OCI-LY7 (cell line): ENCODE measurements at regions not wholly inside any gene's neighbourhood (a gene's known extent, or its start where the extent isn't known, plus 50 kb on each side); places are given as distances from the start of the nearest gene placed in this dataset.

ENCODE experiments used
- EZH2phosphoT487 ChIP-seq: fragments of 200-600 bp; sonication (generic); IDR thresholded peaks from 2 replicates; pipeline ENCODE4 v1.6.1; 2018; ENCODE audit warnings: low read depth, borderline replicate concordance, mild to moderate bottlenecking, mixed run types, antibody characterized with exemption, low read length, moderate library complexity, mixed read lengths
- TF ChIP-seq, protein P1 (sequence below): fragments of 200-600 bp; sonication (generic); conservative IDR thresholded peaks from 2 replicates; pipeline ENCODE4 v1.5.1; 2014; ENCODE audit warnings: mild to moderate bottlenecking, antibody characterized with exemption, low read length, moderate library complexity, mixed read lengths

DNA sequence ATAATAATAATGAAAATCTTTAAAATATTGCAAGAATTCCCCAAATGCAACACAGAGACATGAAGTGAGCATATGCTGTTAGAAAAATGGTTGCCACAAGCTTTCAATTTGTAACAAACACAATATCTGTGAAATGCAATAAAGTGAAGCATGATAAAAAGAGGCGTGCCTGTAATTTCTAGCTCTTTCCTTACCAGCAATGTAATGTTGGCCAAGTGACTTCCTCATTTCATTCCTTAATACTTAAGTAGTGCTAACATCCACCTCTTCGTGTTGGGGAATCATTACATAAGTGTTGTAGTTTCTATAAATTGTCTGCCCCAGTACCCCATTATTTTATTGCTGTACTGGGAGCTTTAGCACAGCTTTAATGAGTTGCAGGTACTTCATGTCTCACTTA is 1192.0 kb upstream of the CDH8 start:
- TF ChIP-seq, protein P1, sequence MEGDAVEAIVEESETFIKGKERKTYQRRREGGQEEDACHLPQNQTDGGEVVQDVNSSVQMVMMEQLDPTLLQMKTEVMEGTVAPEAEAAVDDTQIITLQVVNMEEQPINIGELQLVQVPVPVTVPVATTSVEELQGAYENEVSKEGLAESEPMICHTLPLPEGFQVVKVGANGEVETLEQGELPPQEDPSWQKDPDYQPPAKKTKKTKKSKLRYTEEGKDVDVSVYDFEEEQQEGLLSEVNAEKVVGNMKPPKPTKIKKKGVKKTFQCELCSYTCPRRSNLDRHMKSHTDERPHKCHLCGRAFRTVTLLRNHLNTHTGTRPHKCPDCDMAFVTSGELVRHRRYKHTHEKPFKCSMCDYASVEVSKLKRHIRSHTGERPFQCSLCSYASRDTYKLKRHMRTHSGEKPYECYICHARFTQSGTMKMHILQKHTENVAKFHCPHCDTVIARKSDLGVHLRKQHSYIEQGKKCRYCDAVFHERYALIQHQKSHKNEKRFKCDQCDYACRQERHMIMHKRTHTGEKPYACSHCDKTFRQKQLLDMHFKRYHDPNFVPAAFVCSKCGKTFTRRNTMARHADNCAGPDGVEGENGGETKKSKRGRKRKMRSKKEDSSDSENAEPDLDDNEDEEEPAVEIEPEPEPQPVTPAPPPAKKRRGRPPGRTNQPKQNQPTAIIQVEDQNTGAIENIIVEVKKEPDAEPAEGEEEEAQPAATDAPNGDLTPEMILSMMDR: no peak
- no peak for TF ChIP-seq EZH2phosphoT487
